ENCODE measurements at regions not wholly inside any gene's neighbourhood (a gene's known extent, or its start where the extent isn't known, plus 50 kb on each side); places are given as distances from the start of the nearest gene placed in this dataset.
A peak's percentile ranks its signal among the peaks of the same experiment; 100 is the strongest.

DNA sequence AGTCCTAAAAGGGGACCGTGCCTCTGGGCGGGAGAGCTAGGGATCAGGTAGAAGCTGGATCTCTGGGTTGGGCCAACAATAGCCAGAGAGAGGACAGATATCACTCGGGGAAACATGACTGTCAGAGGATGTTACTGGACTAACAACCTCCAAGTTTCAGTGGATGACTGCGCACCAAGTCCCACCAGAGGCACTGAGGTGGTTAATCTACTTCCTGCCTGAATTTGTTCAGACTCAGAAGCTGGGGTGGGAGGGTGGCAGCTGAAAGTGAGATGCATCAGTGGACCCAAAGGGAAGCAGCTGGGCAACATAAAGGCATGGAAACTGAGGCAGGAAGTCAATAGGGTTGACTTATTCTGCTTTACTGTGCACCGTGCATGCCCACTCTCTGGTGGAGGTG lies 130.1 kb upstream of the SLC44A1 start:
- Mint-ChIP-seq H3K27me3 (ENCODE audit: insufficient read depth) (no peaks in the 10 kb centered on the region), H3K4me3 (no peak overlapping the region), H3K4me1 (peaks cover 29% of the 10 kb centered on the region), H3K9me3 (no peaks in the 10 kb centered on the region), H3K36me3 (ENCODE audit: low read depth) (no peaks in the 10 kb centered on the region), H3K27ac (no peak overlapping the region)
- TF ChIP-seq, protein P1, sequence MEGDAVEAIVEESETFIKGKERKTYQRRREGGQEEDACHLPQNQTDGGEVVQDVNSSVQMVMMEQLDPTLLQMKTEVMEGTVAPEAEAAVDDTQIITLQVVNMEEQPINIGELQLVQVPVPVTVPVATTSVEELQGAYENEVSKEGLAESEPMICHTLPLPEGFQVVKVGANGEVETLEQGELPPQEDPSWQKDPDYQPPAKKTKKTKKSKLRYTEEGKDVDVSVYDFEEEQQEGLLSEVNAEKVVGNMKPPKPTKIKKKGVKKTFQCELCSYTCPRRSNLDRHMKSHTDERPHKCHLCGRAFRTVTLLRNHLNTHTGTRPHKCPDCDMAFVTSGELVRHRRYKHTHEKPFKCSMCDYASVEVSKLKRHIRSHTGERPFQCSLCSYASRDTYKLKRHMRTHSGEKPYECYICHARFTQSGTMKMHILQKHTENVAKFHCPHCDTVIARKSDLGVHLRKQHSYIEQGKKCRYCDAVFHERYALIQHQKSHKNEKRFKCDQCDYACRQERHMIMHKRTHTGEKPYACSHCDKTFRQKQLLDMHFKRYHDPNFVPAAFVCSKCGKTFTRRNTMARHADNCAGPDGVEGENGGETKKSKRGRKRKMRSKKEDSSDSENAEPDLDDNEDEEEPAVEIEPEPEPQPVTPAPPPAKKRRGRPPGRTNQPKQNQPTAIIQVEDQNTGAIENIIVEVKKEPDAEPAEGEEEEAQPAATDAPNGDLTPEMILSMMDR (conservative IDR thresholded peaks at IDR 0.05) = no peak
- Histone ChIP-seq H3K27me3 (ENCODE audit: control insufficient read depth, insufficient read depth, low read length, poor library complexity, severe bottlenecking) (no peaks in the 10 kb centered on the region), H3K4me1 (ENCODE audit: control insufficient read depth, insufficient read depth, low read length) (peaks cover 18% of the 10 kb centered on the region), H3K4me3 (ENCODE audit: low read length) (no peak overlapping the region), H3K9me3 (ENCODE audit: control insufficient read depth, low read length) (no peaks in the 10 kb centered on the region), H3K36me3 (ENCODE audit: control insufficient read depth, insufficient read depth, low read length) (no peaks in the 10 kb centered on the region), H3K27ac (ENCODE audit: low read depth, low read length) (no peak overlapping the region), H3K9ac (ENCODE audit: extremely low read depth, low read length, poor library complexity, severe bottlenecking) (no peak overlapping the region)
- 96 to 98% methylated on average over 4 to 5 of the region's 5 CpGs for WGBS, 2 experiments (ENCODE audit: insufficient coverage in 1 of 2, insufficient read length in 1 of 2)
- DNase-seq = no peak

DNA sequence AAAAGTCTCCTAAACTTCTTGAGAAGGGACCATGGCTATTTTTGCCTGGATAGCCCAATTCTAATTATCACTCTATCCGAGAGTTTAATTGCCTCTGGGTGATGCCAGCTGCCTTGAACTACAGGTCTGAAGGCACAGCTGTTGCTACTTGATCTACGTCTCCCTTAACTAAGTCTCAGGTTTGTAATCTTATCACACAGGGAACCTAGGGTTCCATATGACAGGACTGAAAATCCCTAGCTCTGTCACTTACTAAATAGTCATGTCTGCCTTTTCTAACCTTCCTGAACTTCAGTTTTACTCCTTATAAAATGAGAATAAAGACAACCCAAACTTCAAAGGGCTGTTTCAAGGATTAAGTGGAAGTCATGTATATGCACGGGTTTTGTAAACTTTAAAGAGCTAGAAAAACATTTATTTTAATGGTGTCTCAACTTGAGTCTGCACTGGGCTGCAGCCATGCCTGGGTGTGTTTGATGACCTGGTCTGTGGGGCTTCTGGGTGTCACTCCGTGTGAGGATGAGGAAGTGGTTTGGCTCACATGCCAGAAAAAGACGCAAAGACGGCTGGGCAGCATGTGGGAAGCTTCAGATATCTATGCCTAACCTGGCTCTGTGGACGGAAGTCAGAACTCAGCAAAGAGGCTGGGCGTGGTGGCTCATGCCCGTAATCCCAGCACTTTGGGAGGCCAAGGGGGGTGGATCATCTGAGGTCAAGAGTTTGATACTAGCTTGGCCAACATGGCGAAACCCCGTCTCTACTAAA lies 129.3 kb upstream of the SLC44A1 start:
- TF ChIP-seq, protein P1 (conservative IDR thresholded peaks at IDR 0.05) = no peak
- Mint-ChIP-seq H3K27ac (no peak overlapping the region), H3K36me3 (ENCODE audit: low read depth) (no peaks in the 10 kb centered on the region), H3K4me3 (no peak overlapping the region), H3K4me1 (peaks cover 29% of the 10 kb centered on the region), H3K9me3 (no peaks in the 10 kb centered on the region), H3K27me3 (ENCODE audit: insufficient read depth) (no peaks in the 10 kb centered on the region)
- Histone ChIP-seq H3K4me1 (ENCODE audit: control insufficient read depth, insufficient read depth, low read length) (peaks cover 18% of the 10 kb centered on the region), H3K27me3 (ENCODE audit: control insufficient read depth, insufficient read depth, low read length, poor library complexity, severe bottlenecking) (no peaks in the 10 kb centered on the region), H3K9ac (ENCODE audit: extremely low read depth, low read length, poor library complexity, severe bottlenecking) (no peak overlapping the region), H3K9me3 (ENCODE audit: control insufficient read depth, low read length) (peaks cover under 1% of the 10 kb centered on the region), H3K4me3 (ENCODE audit: low read length) (no peak overlapping the region), H3K27ac (ENCODE audit: low read depth, low read length) (no peak overlapping the region), H3K36me3 (ENCODE audit: control insufficient read depth, insufficient read depth, low read length) (no peaks in the 10 kb centered on the region)
- no peak for DNase-seq
- 85 to 90% methylated on average over 7 to 11 of the region's 11 CpGs for WGBS, 2 experiments (ENCODE audit: insufficient coverage in 1 of 2, insufficient read length in 1 of 2)

DNA sequence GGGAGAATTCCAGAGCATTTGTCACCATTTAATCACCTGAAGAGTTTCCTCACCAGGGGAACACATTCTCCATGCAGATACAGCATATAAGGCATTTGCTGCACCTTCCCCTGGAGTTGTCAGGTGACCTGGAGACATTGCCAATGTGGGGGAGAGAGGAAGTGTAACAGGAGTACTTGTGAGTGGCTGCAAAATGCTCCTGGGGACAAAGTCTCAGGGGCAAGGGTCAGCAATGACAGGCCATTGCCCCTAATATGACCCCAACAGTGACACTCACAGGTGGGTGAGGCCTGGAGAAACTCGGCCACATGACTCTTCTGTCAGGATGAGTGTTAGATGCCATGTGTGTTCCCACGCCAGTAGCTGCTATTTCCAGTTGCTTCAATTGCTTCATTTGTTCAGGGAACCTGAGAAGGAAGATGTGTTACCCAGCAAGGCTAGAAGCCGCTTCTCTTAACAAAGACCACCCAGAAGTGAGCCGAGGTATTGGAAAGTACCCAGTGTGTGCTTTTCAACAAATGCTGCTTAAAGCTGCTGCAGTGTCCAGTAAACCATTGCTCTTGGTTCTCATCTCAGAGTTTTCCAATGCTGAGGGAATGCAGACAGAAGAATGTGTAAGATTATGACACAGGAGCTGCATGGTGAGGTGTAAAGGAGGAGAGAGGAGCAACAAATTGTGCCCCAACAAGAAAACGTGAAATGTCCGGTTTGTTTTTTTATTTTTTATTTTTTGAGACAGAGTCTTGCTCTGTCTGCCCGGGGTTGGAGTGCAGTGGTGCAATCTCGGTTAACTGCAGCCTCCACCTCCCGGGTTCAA lies 128.2 kb upstream of the SLC44A1 start:
- Histone ChIP-seq H3K4me3 (ENCODE audit: low read length) (no peak overlapping the region), H3K9ac (ENCODE audit: extremely low read depth, low read length, poor library complexity, severe bottlenecking) (no peak overlapping the region), H3K9me3 (ENCODE audit: control insufficient read depth, low read length) (peaks cover 12% of the 10 kb centered on the region), H3K36me3 (ENCODE audit: control insufficient read depth, insufficient read depth, low read length) (no peaks in the 10 kb centered on the region), H3K27me3 (ENCODE audit: control insufficient read depth, insufficient read depth, low read length, poor library complexity, severe bottlenecking) (no peaks in the 10 kb centered on the region), H3K27ac (ENCODE audit: low read depth, low read length) (no peak overlapping the region), H3K4me1 (ENCODE audit: control insufficient read depth, insufficient read depth, low read length) (peaks cover 18% of the 10 kb centered on the region)
- Mint-ChIP-seq H3K4me1 (peaks cover 29% of the 10 kb centered on the region), H3K27ac (peak overlapping the region; percentile 8), H3K4me3 (no peak overlapping the region), H3K9me3 (peaks cover 6% of the 10 kb centered on the region), H3K36me3 (ENCODE audit: low read depth) (peaks cover 3% of the 10 kb centered on the region), H3K27me3 (ENCODE audit: insufficient read depth) (no peaks in the 10 kb centered on the region)
- peak; percentile 91 for DNase-seq
- TF ChIP-seq, protein P1 (conservative IDR thresholded peaks at IDR 0.05) = no peak
- 91% methylated on average over 7 to 9 of the region's 9 CpGs for WGBS, 2 experiments (ENCODE audit: insufficient coverage in 1 of 2, insufficient read length in 1 of 2)

Data from endodermal cell (in vitro differentiated cells).